ACC112 (cell line): ENCODE measurements at regions not wholly inside any gene's neighbourhood (a gene's known extent, or its start where the extent isn't known, plus 50 kb on each side); places are given as distances from the start of the nearest gene placed in this dataset.
"Not testable (repeated sequence)": the region's sequence is repeated elsewhere in the genome, so short reads cannot be mapped to it uniquely, and the experiment has no call there.

Source experiments
- H2AFZ ChIP-seq: fragments of 200-600 bp; sonication (generic); one replicate; pipeline ENCODE4 v1.6.0; 2017; ENCODE audit warnings: antibody characterized with exemption, low read length; ENCODE audit not compliant: unreplicated experiment
- H3K27ac ChIP-seq: fragments of 200-600 bp; sonication (generic); 2 replicates; pipeline ENCODE4 v1.5.1; 2014; ENCODE audit warnings: low read depth, mild to moderate bottlenecking, antibody characterized with exemption, low read length, moderate library complexity
- H3K27me3 ChIP-seq: fragments of 200-600 bp; sonication (generic); 2 replicates; pipeline ENCODE4 v1.6.1; 2014; ENCODE audit warnings: mild to moderate bottlenecking, antibody characterized with exemption, low read length, moderate library complexity, mixed read lengths; ENCODE audit not compliant: insufficient read depth
- H3K36me3 ChIP-seq: fragments of 200-600 bp; sonication (generic); 2 replicates; pipeline ENCODE4 v1.6.1; 2016; ENCODE audit warnings: mild to moderate bottlenecking, antibody characterized with exemption, low read length, moderate library complexity, mixed read lengths; ENCODE audit not compliant: insufficient read depth
- H3K4me1 ChIP-seq: fragments of 200-600 bp; sonication (generic); one replicate; pipeline ENCODE4 v1.6.1; 2016; ENCODE audit warnings: low read length, mixed read lengths; ENCODE audit not compliant: insufficient read depth, unreplicated experiment, control insufficient read depth
- H3K4me3 ChIP-seq: fragments of 200-600 bp; sonication (generic); 2 replicates; pipeline ENCODE4 v1.5.1; 2014; ENCODE audit warnings: mild to moderate bottlenecking, low read depth, low read length
- H3K79me2 ChIP-seq: fragments of 200-600 bp; sonication (generic); one replicate; pipeline ENCODE4 v1.6.0; 2016; ENCODE audit warnings: low read length; ENCODE audit not compliant: control insufficient read depth, unreplicated experiment, insufficient read depth

DNA sequence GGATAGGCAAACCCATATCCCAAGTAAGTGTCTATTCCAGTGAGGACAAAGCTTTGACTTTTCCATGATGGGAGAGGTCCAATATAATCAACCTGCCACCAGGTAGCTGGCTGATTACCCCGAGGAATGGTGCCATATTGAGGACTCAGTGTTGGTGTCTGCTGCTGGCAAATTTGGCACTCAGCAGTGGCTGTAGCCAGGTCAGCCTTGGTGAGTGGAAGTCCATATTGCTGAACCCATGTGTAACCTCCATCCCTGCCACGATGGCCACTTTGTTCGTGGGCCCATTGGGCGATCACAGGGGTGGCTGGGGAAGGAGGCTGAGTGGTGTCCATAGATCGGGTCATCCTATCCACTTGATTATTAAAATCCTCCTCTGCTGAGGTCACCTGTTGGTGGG, 65.5 kb upstream of the CFAP126 start:
- H3K4me1 ChIP-seq, H3K27ac ChIP-seq, H3K4me3 ChIP-seq, H3K79me2 ChIP-seq, H3K36me3 ChIP-seq, H2AFZ ChIP-seq: not testable (repeated sequence)
- peaks cover 57% of the 10 kb centered on the region for H3K27me3 ChIP-seq

DNA sequence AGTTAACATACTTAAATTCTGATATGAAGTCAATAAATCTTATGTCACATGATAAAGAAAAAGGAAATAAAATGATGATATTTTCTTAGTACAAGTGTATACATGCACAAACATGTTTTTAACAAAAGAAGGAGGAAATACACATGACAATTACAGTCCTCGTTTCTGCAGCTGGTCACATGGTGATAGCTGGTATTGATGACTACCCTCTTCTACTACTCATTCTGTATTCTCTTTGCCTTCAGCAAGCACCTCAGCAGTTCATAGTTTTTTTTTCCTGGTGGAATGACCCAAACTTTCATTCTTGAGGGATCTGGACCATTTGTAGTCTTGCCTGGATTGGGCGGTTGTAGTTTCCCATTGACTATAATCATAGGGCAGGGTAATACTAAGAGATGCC, 64.4 kb upstream of the CFAP126 start:
- peaks cover 48% of the 10 kb centered on the region for H3K27me3 ChIP-seq
- no peak overlapping the region for H3K4me3 ChIP-seq
- H3K27ac ChIP-seq: no peak overlapping the region
- H3K79me2 ChIP-seq: no peaks in the 10 kb centered on the region
- no peak overlapping the region for H2AFZ ChIP-seq
- no peaks in the 10 kb centered on the region for H3K4me1 ChIP-seq
- no peaks in the 10 kb centered on the region for H3K36me3 ChIP-seq

DNA sequence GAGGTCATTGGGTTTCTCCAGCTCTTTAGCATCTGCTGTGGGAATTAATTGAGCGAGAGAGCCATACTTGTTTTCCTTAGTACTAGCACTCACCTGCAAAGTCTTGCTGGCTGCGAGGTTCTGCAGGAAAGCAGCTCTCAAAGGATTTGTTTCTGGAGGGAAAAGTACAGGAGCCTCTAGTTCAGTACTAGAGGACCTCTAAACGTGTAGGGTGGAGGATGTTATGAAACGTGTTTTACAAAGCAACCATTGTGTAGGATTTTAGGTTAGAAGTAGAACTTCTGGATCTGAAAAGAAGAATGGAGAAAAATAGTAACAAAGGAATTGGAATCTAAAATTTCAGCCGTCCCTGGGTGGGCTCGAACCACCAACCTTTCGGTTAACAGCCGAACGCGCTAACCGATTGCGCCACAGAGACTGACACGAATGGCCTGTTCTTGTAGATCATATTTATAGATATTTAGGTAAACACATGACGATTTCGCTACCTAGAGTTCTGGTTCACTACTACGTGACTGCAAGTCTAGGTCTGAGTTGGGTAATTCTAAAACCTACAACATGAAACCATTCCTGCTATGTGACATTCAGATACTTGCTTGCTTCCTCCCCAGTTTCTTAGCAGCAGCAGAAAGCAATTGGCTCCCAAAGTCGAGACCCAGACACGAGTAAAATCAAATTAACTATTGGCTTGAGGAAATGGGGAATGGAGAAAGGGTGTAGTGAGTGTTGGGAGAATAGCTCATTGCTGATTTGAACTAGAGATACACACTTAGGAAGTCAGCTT, 60.2 kb upstream of the CFAP126 start:
- Histone ChIP-seq H3K4me1 (no peaks in the 10 kb centered on the region), H3K4me3 (peak overlapping the region; percentile 35), H3K27ac (no peak overlapping the region), H3K36me3 (no peaks in the 10 kb centered on the region), H3K79me2 (no peaks in the 10 kb centered on the region), H3K27me3 (peaks cover 38% of the 10 kb centered on the region), H2AFZ (no peak overlapping the region)

DNA sequence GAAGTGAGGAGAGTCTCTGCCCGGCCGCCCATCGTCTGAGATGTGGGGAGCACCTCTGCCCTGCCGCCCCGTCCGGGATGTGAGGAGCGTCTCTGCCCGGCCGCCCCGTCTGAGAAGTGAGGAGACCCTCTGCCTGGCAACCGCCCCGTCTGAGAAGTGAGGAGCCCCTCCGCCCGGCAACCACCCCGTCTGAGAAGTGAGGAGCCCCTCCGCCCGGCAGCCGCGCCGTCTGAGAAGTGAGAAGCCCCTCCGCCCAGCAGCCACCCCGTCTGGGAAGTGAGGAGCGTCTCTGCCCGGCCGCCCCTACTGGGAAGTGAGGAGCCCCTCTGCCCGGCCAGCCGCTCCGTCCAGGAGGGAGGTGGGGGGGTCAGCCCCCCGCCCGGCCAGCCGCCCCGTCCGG, 55.2 kb upstream of the CFAP126 start:
- not testable (repeated sequence) for H3K79me2 ChIP-seq, H3K27me3 ChIP-seq, H3K27ac ChIP-seq, H3K4me1 ChIP-seq, H2AFZ ChIP-seq, H3K4me3 ChIP-seq, H3K36me3 ChIP-seq

DNA sequence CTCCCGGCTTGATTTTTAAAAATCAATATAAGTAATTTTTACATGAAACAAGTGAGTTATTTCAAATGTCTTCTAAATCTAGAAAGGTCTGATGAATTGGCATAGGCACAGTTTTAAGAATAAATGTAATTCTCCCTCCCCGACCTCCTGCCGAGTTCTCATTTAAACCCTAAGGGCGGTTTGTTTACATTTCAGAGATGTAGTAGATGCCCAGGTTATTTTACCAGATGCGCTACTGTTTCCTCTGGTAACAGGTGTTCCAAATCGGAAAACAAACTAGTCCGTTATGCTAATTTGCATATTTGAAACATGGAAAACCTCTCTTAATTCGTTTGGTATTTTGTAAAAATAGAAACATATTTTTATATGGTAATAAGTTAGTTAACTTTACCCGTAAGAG, 53.8 kb upstream of the CFAP126 start:
- Histone ChIP-seq H3K4me3 (peak overlapping the region; percentile 64; the same call in 1 of the 2 replicates), H3K79me2 (no peaks in the 10 kb centered on the region), H3K36me3 (no peaks in the 10 kb centered on the region), H3K27ac (no peak overlapping the region), H3K27me3 (no peaks in the 10 kb centered on the region), H2AFZ (no peak overlapping the region), H3K4me1 (no peaks in the 10 kb centered on the region)

DNA sequence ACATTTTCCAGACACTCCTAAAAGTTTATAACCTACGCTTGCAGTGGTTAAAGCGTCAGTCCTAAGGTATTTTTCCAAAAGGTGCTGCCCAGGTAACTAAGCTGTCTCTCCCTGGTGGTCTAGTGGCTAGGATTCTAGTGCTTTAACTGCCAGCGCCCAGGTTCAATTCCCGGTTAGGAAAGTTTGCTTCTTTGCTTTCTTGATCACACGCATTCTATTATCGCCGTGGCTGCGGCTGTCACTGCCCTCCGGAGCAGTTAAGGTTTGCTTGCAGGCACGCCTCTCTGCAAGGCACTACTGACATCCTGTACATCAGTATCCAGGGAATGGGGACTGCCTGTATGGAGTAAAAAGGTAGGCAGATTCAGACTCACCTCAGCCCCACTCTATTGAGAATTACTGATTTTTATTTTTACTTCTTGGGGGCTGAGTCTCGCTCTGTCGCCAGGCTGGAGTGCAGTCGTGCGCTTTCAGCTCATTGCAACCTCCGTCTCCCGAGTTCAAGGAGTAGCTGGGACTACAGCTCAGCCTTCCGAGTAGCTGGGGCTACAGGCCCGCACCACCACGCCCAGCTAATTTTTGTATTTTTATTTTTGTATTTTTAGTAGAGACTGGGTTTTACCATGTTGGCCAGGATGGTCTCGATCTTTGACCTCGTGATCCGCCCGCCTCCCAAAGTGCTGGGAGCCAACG, 53.2 kb upstream of the CFAP126 start:
- Histone ChIP-seq H3K4me3 (no peak overlapping the region), H3K36me3 (no peaks in the 10 kb centered on the region), H3K27ac (no peak overlapping the region), H3K4me1 (no peaks in the 10 kb centered on the region), H3K79me2 (no peaks in the 10 kb centered on the region), H3K27me3 (no peaks in the 10 kb centered on the region), H2AFZ (no peak overlapping the region)

DNA sequence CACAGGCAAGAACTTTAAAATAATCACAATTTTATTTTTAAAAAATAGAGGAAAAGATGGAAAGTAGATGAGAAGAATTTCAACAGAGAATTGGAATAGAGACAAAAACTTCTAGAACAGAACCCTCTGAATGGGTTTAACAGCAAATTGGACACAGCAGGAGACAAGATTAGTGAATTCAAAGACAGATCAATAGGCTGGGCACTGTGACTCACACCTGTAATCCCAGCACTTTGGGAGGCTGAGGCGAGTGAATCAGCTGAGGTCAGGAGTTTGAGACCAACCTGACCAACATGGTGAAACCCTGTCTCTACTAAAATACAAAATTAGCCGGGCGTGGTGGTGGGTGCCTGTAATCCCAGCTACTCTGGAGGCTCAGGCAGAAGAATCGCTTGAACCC, 49.9 kb upstream of the CFAP126 start:
- not testable (repeated sequence) for H3K79me2 ChIP-seq, H3K36me3 ChIP-seq, H3K4me1 ChIP-seq, H3K27ac ChIP-seq, H3K27me3 ChIP-seq, H2AFZ ChIP-seq, H3K4me3 ChIP-seq
